SK-N-MC (cell line): ENCODE measurements at regions not wholly inside any gene's neighbourhood (a gene's known extent, or its start where the extent isn't known, plus 50 kb on each side); places are given as distances from the start of the nearest gene placed in this dataset.

Experiments used
- DNase-seq: peaks from one replicate; pipeline ENCODE4 v3.0.0-alpha.2; 2011; ENCODE audit warnings: low read depth, low spot score
- H3K27ac ChIP-seq: fragments of 200-600 bp; sonication (generic); 2 replicates; pipeline ENCODE4 v1.5.1; 2016; ENCODE audit warnings: mixed run types
- H3K36me3 ChIP-seq: fragments of 200-600 bp; sonication (generic); 2 replicates; pipeline ENCODE4 v1.6.1; 2017; ENCODE audit warnings: antibody characterized with exemption, low read length, mixed read lengths; ENCODE audit not compliant: insufficient read depth
- H3K4me3 ChIP-seq: fragments of 200-600 bp; sonication (generic); 2 replicates; pipeline ENCODE4 v1.5.1; 2016
- H3K9ac ChIP-seq: fragments of 200-600 bp; sonication (generic); 2 replicates; pipeline ENCODE4 v1.8.0; 2017; ENCODE audit warnings: mixed run types, mixed read lengths; ENCODE audit not compliant: insufficient read length
- H3K9me3 ChIP-seq: fragments of 200-600 bp; sonication (generic); 2 replicates; pipeline ENCODE4 v1.6.1; 2017; ENCODE audit warnings: low read depth, mild to moderate bottlenecking, antibody characterized with exemption, low read length, moderate library complexity, mixed read lengths
- EZH2 ChIP-seq: fragments of 200-600 bp; sonication (generic); IDR thresholded peaks from one replicate; pipeline ENCODE4 v1.6.1; 2017; ENCODE audit warnings: antibody characterized with exemption
- FOXP2 ChIP-seq: optimal IDR thresholded peaks from 2 replicates; pipeline ENCODE3; 2011; ENCODE audit warnings: mild to moderate bottlenecking, moderate library complexity; ENCODE audit not compliant: insufficient read depth; ENCODE audit errors: extremely low read length, control extremely low read depth
- POLR2AphosphoS5 ChIP-seq: IDR thresholded peaks from 2 replicates; pipeline ENCODE4 v1.6.1; 2012; ENCODE audit warnings: mild to moderate bottlenecking, low read depth, low read length, borderline replicate concordance

DNA sequence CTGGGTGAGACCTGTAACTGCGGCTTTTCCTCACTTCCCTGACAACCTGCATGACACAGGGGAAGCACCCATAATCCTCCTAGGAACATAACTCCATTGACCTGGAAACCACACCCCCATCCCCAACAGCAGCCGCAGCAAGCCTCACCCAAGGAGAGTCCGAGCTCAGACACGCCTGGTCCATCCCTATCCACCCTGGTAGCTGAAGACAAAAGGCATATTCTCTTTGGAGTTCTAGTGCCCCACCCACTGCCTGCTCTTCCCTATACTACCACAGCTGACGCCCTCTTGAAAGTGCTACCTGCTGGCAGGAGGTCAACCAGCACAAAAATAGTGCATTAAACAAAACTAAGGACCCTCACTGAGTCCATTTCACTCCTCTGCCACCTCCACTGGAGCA, 1080.9 kb upstream of the IGFBP7 start:
- no peak overlapping the region for H3K9ac ChIP-seq
- no peak for DNase-seq
- no peak for TF ChIP-seq EZH2
- no peak for TF ChIP-seq FOXP2
- no peak for TF ChIP-seq POLR2AphosphoS5
- H3K36me3 ChIP-seq, result no peaks in the 10 kb centered on the region
- H3K9me3 ChIP-seq, result no peaks in the 10 kb centered on the region
- H3K27ac ChIP-seq, result no peak overlapping the region
- no peak overlapping the region for H3K4me3 ChIP-seq

DNA sequence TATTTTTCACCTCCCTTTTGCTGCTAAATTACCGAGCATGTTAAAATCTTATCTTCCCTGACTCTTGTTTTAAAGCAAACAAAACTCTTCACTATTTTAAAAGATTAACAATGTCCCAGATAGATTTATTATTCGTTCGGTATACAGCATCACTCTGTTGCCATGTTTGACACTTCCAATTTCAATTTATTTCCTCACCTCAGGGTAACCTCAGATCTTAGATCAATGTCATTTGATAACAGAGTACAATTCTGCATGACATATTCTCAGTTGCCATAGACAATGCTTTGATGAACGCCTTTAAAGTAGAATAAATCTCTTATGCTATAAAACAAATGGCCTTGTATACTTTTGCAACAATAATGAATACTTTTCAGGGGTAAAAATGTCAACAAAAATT, 1078.1 kb upstream of the IGFBP7 start:
- TF ChIP-seq EZH2 (no peak), FOXP2 (no peak), POLR2AphosphoS5 (no peak)

DNA sequence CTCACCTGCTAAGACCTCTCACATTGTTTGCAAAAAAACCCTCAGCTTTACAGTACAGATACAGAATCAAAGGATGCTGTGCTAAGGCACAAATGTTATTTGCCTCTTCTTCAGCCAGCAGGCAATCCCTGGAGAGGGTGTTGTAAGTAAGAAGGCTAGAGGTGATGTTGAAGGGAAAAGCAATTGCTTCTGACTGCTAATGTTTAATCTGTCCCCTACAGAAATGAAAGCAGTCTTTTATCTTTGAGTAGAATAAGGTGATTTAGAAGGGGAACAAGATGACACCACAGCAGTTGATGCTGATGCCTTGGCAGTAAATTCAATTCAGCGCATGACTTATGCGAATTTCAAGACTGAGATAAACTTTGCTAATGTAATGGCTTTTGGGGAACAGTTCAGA, 1064.8 kb upstream of the IGFBP7 start:
- no peak for DNase-seq
- Histone ChIP-seq H3K9ac (no peak overlapping the region), H3K36me3 (no peaks in the 10 kb centered on the region), H3K4me3 (no peak overlapping the region), H3K9me3 (no peaks in the 10 kb centered on the region), H3K27ac (no peak overlapping the region)
- TF ChIP-seq EZH2, result no peak
- TF ChIP-seq FOXP2, result no peak
- no peak for TF ChIP-seq POLR2AphosphoS5

More for the DNA sequence above, 1078.1 kb upstream of the IGFBP7 start:
- Histone ChIP-seq H3K36me3 (no peaks in the 10 kb centered on the region), H3K27ac (no peak overlapping the region), H3K9me3 (no peaks in the 10 kb centered on the region), H3K9ac (no peak overlapping the region), H3K4me3 (no peak overlapping the region)
- DNase-seq, result no peak

DNA sequence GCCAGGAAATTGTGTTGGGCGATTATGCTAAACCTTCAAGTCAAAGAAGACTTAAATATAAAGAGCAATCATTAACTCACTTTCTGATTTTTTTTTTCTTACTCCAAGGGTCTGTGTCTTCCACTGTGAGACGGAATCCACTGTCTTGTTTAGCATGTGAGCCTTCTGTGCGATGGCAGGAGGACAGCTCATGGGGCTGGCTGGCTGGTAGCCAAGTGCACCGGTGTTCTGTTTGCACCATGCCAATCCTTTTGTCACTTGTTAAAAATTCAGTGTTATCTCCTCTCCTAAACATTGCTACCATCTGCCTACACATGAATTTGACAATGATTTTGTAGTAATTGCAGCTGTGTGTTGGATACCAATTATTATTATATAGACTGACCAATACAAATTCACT, 1056.3 kb upstream of the IGFBP7 start:
- no peak for DNase-seq
- Histone ChIP-seq H3K27ac (no peak overlapping the region), H3K4me3 (no peak overlapping the region), H3K36me3 (no peaks in the 10 kb centered on the region), H3K9ac (no peak overlapping the region), H3K9me3 (no peaks in the 10 kb centered on the region)
- no peak for TF ChIP-seq EZH2
- TF ChIP-seq POLR2AphosphoS5, result no peak
- no peak for TF ChIP-seq FOXP2

DNA sequence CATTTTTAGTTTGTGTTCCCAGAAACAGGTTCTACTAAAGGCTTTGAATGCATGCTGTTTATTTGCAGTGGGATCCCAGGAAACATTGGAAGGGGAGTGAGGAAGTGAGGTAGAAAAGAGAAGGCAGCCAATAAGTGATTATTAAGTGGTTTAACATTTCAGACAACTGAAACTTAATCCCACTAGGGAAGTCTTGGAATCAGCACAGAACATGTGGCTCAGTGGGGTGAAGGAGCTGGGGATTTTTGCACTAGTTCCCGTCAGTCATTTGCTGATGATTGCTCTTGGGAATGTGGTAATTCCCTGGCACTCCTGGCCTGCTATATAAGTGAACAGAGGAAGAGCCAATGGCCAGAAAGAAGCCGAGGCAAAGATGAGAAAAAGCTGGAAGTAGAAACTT, 1053.0 kb upstream of the IGFBP7 start:
- TF ChIP-seq EZH2 (no peak), POLR2AphosphoS5 (no peak), FOXP2 (no peak)
- Histone ChIP-seq H3K9ac (no peak overlapping the region), H3K4me3 (no peak overlapping the region), H3K36me3 (no peaks in the 10 kb centered on the region), H3K27ac (no peak overlapping the region), H3K9me3 (no peaks in the 10 kb centered on the region)
- DNase-seq, result no peak

DNA sequence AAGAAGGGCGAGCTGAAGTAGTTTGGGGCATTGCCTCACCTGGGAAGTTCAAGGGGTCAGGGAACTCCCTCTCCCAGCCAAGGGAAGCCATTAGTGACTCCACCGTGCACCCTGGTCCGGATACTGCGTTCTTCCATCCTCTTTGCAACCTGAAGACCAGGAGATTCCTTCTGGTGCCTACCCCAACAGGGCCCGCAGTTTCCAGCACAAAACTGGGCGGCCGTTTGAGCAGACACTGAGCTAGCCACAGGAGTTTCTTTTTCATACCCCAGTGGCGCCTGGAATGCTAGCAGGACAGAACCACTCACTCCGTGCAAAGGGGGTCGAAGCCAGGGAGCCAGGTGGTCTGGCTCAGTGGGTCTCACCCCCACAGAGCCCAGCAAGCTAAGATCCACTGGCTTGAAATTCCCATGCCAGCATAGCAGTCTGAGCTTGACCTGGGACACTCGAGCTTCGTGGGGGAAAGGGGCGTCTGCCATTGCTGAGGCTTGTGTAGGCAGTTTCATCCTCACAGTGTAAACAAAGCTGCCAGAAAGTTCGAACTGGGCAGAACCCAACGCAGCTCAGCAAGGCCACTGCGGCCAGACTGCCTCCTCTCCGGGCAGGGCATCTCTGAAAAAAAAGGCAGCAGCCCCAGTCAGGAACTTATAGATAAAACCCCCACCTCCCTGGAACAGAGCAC, 1039.4 kb upstream of the IGFBP7 start:
- Histone ChIP-seq H3K9me3 (no peaks in the 10 kb centered on the region), H3K27ac (no peak overlapping the region), H3K36me3 (no peaks in the 10 kb centered on the region), H3K9ac (no peak overlapping the region), H3K4me3 (no peak overlapping the region)
- no peak for TF ChIP-seq FOXP2
- TF ChIP-seq POLR2AphosphoS5, result no peak
- TF ChIP-seq EZH2, result no peak
- no peak for DNase-seq

DNA sequence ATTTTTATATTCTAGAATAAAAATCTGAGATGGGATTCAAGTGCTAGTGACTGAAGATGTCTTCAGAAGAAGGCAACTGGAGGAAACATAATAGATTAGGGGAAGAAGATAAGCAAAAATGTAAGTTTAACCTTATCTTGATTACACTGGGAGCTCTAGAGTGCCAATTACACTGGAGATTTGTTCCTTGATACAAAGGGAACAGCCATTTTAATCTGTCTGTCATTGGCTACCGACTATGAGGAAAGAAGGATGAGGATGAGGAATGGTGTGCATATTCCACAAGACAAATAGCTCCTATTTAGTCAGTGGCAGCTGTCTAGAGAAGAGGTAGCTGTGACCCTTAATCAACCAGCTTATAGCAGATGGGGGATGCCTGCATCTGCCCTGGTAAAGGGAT, 1034.5 kb upstream of the IGFBP7 start:
- no peak overlapping the region for H3K4me3 ChIP-seq
- DNase-seq, result no peak
- H3K9ac ChIP-seq, result no peak overlapping the region
- TF ChIP-seq EZH2 (no peak), POLR2AphosphoS5 (no peak), FOXP2 (no peak)
- H3K9me3 ChIP-seq, result no peaks in the 10 kb centered on the region
- no peaks in the 10 kb centered on the region for H3K36me3 ChIP-seq
- no peak overlapping the region for H3K27ac ChIP-seq

DNA sequence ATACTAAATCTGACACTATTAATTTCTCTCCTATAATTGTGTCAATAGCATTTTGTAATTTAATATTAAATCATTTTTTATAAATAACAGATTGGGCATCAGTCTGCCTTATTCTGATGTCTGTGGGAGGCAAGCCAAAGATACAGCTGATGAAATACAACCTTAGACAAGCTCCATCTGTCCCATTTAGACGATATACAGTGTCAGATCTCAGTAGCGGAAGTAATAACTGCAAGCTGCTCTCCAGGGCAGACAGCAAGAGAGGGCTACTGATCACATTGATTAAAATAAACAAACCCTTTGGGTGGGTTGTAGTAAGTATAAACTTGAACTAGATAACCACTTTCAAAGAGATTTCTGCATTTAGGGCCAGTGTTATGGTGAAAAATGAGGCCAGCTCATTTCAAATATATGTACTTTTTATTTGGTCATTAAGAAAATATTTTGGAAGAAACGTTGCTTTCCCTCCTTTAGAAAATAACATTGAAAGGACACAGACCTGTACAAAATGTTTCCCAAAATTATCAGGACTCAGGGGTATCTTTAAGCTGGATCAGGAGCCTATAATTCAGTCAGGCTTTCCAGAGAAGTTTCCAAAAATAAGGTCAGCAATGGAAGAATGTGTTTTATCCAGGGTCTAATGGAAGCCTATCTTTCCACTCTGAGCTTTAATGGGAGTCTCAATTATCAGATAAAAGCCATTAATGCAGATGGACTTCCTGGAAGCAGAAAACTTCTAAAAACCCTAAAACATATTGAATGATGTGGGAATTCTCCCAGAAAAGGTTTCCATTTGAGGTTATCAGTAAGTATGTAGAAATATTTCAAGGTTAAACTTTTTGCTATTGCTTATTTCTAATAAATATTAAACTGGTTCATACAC, 1028.8 kb upstream of the IGFBP7 start:
- H3K4me3 ChIP-seq, result no peak overlapping the region
- H3K9ac ChIP-seq, result no peak overlapping the region
- no peak for DNase-seq
- H3K9me3 ChIP-seq, result no peaks in the 10 kb centered on the region
- H3K27ac ChIP-seq, result no peak overlapping the region
- no peak for TF ChIP-seq FOXP2
- no peak for TF ChIP-seq EZH2
- TF ChIP-seq POLR2AphosphoS5, result no peak
- H3K36me3 ChIP-seq, result no peaks in the 10 kb centered on the region

DNA sequence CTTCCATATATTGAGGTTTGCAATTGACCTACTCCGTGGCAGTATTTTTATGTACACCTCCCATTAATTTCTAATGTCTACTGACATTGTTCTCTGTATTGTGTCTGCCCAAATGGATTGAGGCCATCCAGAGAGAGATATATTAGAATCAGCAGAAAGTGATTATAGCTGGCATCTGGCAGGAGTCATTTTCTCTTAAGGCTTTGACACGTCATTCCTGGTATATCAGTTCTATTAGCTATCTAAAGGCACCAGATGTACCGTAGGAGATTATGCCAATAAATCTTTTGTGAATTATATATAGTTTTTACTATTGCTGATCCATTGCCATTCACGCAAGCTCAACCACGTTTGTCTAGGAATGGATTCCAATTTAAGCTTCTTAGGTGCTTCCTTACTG, 1026.4 kb upstream of the IGFBP7 start:
- DNase-seq, result no peak
- no peak for TF ChIP-seq POLR2AphosphoS5
- no peak for TF ChIP-seq EZH2
- TF ChIP-seq FOXP2, result no peak
- Histone ChIP-seq H3K4me3 (no peak overlapping the region), H3K9me3 (no peaks in the 10 kb centered on the region), H3K9ac (no peak overlapping the region), H3K36me3 (no peaks in the 10 kb centered on the region), H3K27ac (no peak overlapping the region)
